K562 (cell line): ENCODE measurements at regions not wholly inside any gene's neighbourhood (a gene's known extent, or its start where the extent isn't known, plus 50 kb on each side); places are given as distances from the start of the nearest gene placed in this dataset.

Experiments used
- ATAC-seq: fragments of 200-7000 bp; cut with Tn5 transposase; 3 replicates; pipeline ENCODE4 v1.9.1; 2020; ENCODE audit warnings: moderate library complexity
- BruUV-seq: library from RNA; stranded (reverse); fragments of 400-500 nt; replicated peaks from 2 replicates; lab custom pipeline; 2021; lab: Mats Ljungman, UMichigan
- CTCF ChIA-PET: fragments of 300-600 bp; formaldehyde crosslinking; extraction: SDS; loops from one replicate; lab custom pipeline; 2021; ENCODE audit warnings: low intra/inter-chr PET ratio; lab: Yijun Ruan, JAX
- POLR2A ChIA-PET: fragments of 300-600, 350-650 bp; sonication (Branson Sonifier 250); formaldehyde crosslinking; extraction: SDS; loops from one replicate; lab custom pipeline; 2021; ENCODE audit warnings: antibody characterized with exemption, inconsistent platforms; lab: Yijun Ruan, JAX
- DNase-seq, 4 experiments: peaks; one replicate each; pipeline versions ENCODE4 v3.0.0 to v3.0.0-alpha.2; 2011 to 2018; ENCODE audit warnings: low spot score in 3 of 4, mixed read lengths in 3 of 4; ENCODE audit errors: extremely low read depth in 1 of 4
- FAIRE-seq: peaks from 2 replicates; lab custom pipeline; 2011; peaks lifted over from hg19 to GRCh38; lab: Jason Lieb, UNC
- H2AFZ ChIP-seq: 2 replicates; pipeline ENCODE4 v1.6.0; 2011; ENCODE audit warnings: low read depth, low read length, control low read depth, inconsistent platforms
- H3K27ac ChIP-seq: fragments of 200-600 bp; 3 replicates; pipeline ENCODE4 v1.8.0; 2011; ENCODE audit warnings: low read depth, mild to moderate bottlenecking, control low read depth, inconsistent platforms, low read length, moderate library complexity, mixed read lengths; ENCODE audit errors: extremely low read depth
- H3K27me3 ChIP-seq, 2 experiments: fragments of 300-600 bp in 1 of 2; 2 replicates in 1 of 2; 3 replicates in 1 of 2; pipeline versions ENCODE4 v1.6.0 to v1.8.0; 2011; ENCODE audit warnings: inconsistent platforms in 2 of 2, low read length in 2 of 2, mild to moderate bottlenecking in 1 of 2, mixed read lengths in 1 of 2, moderate library complexity in 1 of 2; ENCODE audit not compliant: control insufficient read depth in 2 of 2, insufficient read depth in 2 of 2
- H3K36me3 ChIP-seq: fragments of 300-600 bp; 3 replicates; pipeline ENCODE4 v1.8.0; 2011; ENCODE audit warnings: mild to moderate bottlenecking, low read length, inconsistent platforms; ENCODE audit not compliant: control insufficient read depth, insufficient read depth
- H3K4me1 ChIP-seq, 2 experiments: fragments of 200-600 bp in 1 of 2; replicated peaks in 1 of 2; 2 replicates in 1 of 2; 3 replicates in 1 of 2; pipeline versions ENCODE4 v1.5.1 to v1.8.0; 2011; ENCODE audit warnings: inconsistent platforms in 2 of 2, low read length in 2 of 2, mild to moderate bottlenecking in 1 of 2, mixed read lengths in 1 of 2, moderate library complexity in 1 of 2; ENCODE audit not compliant: control insufficient read depth in 2 of 2, insufficient read depth in 2 of 2
- H3K4me2 ChIP-seq: 2 replicates; pipeline ENCODE4 v1.6.1; 2011; ENCODE audit warnings: low read length, control low read depth, inconsistent platforms, mixed read lengths; ENCODE audit not compliant: insufficient read depth
- H3K4me3 ChIP-seq: fragments of 200-600 bp; sonication (generic), shearing (Covaris generic); 2 replicates; pipeline ENCODE4 v1.5.1; 2016; ENCODE audit warnings: control low read depth, inconsistent platforms
- H3K79me2 ChIP-seq: fragments of 200-600 bp; 3 replicates; pipeline ENCODE4 v1.8.0; 2011; ENCODE audit warnings: low read length, inconsistent platforms; ENCODE audit not compliant: control insufficient read depth, insufficient read depth
- H3K9ac ChIP-seq, 2 experiments: 2 replicates each; pipeline versions ENCODE4 v1.6.0 to v1.6.1; 2011; ENCODE audit warnings: low read depth in 2 of 2, low read length in 2 of 2, control low read depth in 1 of 2, inconsistent platforms in 1 of 2, mild to moderate bottlenecking in 1 of 2, mixed read lengths in 1 of 2; ENCODE audit not compliant: insufficient read depth in 1 of 2
- H3K9me1 ChIP-seq: one replicate; pipeline ENCODE4 v1.6.0; 2011; ENCODE audit warnings: inconsistent platforms, mild to moderate bottlenecking, low read length, moderate library complexity; ENCODE audit not compliant: control insufficient read depth, insufficient read depth
- H3K9me3 ChIP-seq: replicated peaks from 2 replicates; pipeline ENCODE4 v1.5.1; 2011; ENCODE audit warnings: low read depth, low read length, inconsistent platforms; ENCODE audit not compliant: control insufficient read depth, insufficient read depth
- H4K20me1 ChIP-seq: replicated peaks from 2 replicates; pipeline ENCODE4 v1.6.1; 2011; ENCODE audit warnings: low read length, inconsistent platforms, mixed read lengths; ENCODE audit not compliant: control insufficient read depth, insufficient read depth
- BHLHE40 ChIP-seq: IDR thresholded peaks from 2 replicates; pipeline ENCODE4 v1.6.1; 2011; ENCODE audit warnings: low read length, improper control_type of control experiment
- CREM ChIP-seq: IDR thresholded peaks from 2 replicates; pipeline ENCODE4 v1.6.1; 2014; ENCODE audit warnings: antibody characterized with exemption, low read depth
- ELF1 ChIP-seq: fragments of 200-800 bp; sonication (Bioruptor generic); IDR thresholded peaks from 2 replicates; pipeline ENCODE4 v1.6.1; 2016; ENCODE audit warnings: missing genetic modification characterization, missing compliant biosample characterization
- FOXA1 ChIP-seq: fragments of 450-650 bp; IDR thresholded peaks from 2 replicates; pipeline ENCODE4 v1.6.1; 2016; ENCODE audit warnings: mild to moderate bottlenecking, borderline replicate concordance
- HEY1 ChIP-seq: fragments of 250-450 bp; sonication (Bioruptor Pico); IDR thresholded peaks from 2 replicates; pipeline ENCODE4 v1.5.0; 2020; ENCODE audit warnings: mild to moderate bottlenecking, moderate library complexity, borderline replicate concordance
- KAT8 ChIP-seq: fragments of 450-650 bp; IDR thresholded peaks from 2 replicates; pipeline ENCODE4 v1.6.1; 2016; ENCODE audit warnings: low read depth, mild to moderate bottlenecking
- POLR2A ChIP-seq: fragments of 450-650 bp; conservative IDR thresholded peaks from 2 replicates; pipeline ENCODE4 v1.6.1; 2016
- POLR2H ChIP-seq: IDR thresholded peaks from 2 replicates; pipeline ENCODE4 v1.6.1; 2016; ENCODE audit warnings: missing genetic modification characterization, low read depth, mild to moderate bottlenecking, control low read depth, missing compliant biosample characterization, moderate library complexity
- TRIM28 ChIP-seq: fragments of 450-650 bp; IDR thresholded peaks from 2 replicates; pipeline ENCODE4 v1.6.1; 2017
- ZFP1 ChIP-seq: fragments of 450-650 bp; formaldehyde crosslinking; IDR thresholded peaks from 2 replicates; pipeline ENCODE4 v1.4.0; 2020; ENCODE audit warnings: mild to moderate bottlenecking, mixed read lengths
- ZNF174 ChIP-seq: fragments of 250-450 bp; sonication (Bioruptor Pico); IDR thresholded peaks from 2 replicates; pipeline ENCODE4 v1.4.0; 2020; ENCODE audit warnings: mild to moderate bottlenecking
- ZNF41 ChIP-seq: fragments of 250-450 bp; sonication (Bioruptor Pico); conservative IDR thresholded peaks from 2 replicates; pipeline ENCODE4 v1.4.0; 2020; ENCODE audit warnings: mild to moderate bottlenecking
- ZNF584 ChIP-seq: fragments of 200-800 bp; sonication (Bioruptor generic); IDR thresholded peaks from 2 replicates; pipeline ENCODE4 v1.6.1; 2016; ENCODE audit warnings: low read depth, mild to moderate bottlenecking, missing genetic modification characterization, missing compliant biosample characterization
- ZNF79 ChIP-seq: fragments of 250-450 bp; sonication (Bioruptor Pico); IDR thresholded peaks from 2 replicates; pipeline ENCODE4 v1.4.0; 2020; ENCODE audit warnings: low read depth, mild to moderate bottlenecking, moderate library complexity
- WGBS: fragments of 100-300 bp; shearing (Covaris generic); methylation state at CpG from one replicate; pipeline ENCODE4 v1.1.6; 2016; ENCODE audit warnings: low coverage, mixed read lengths; ENCODE audit not compliant: insufficient coverage; ENCODE audit errors: missing lambda C conversion rate; 5-methylcytosine and 5-hydroxymethylcytosine counted together
- in situ Hi-C: fragments of 300-500 bp; cut with MboI; formaldehyde crosslinking; loops from 4 replicates; pipeline ENCODE4 v1.15.0; 2018; ENCODE audit warnings: inconsistent platforms, mixed read lengths
- intact Hi-C: fragments of 100-400 bp; cut with micrococcal nuclease; formaldehyde crosslinking; loops from 2 replicates; pipeline ENCODE4 v1.14.2; 2022

- TF ChIP-seq BHLHE40 (no peak), ZNF584 (CRISPR knock-in tag) (no peak)
- H4K20me1 ChIP-seq: no peaks in the 10 kb centered on the region
- DNase-seq (no peak), FAIRE-seq (no peak), ATAC-seq (no peak)
- intact Hi-C loops (no loop called here), in situ Hi-C loops (no loop called here)
- H3K9me1 ChIP-seq: no peaks in the 10 kb centered on the region
- H3K4me2 ChIP-seq: no peak overlapping the region
- ChIA-PET CTCF (no interaction called here), POLR2A (no interaction called here)
- H3K79me2 ChIP-seq: no peaks in the 10 kb centered on the region
- H3K9ac ChIP-seq: no peak overlapping the region
- WGBS: 0% methylated on average over 1 of the region's 1 CpG
- no peak overlapping the region for H2AFZ ChIP-seq
- H3K4me3 ChIP-seq: no peak overlapping the region
- no peaks in the 10 kb centered on the region for H3K4me1 ChIP-seq
- H3K27ac ChIP-seq: no peak overlapping the region
- BruUV-seq: no TSS peak
- H3K27me3 ChIP-seq: no peaks in the 10 kb centered on the region
- H3K36me3 ChIP-seq: no peaks in the 10 kb centered on the region
- H3K9me3 ChIP-seq: 0 out of 2 replicates have a peak, but pooled peaks cover 2% of the 10 kb centered on the region
Measured at GRCh38 chr14:87257421-87257820, 735.6 kb downstream of the GALC start.

GRCh38 chr14:87255058-87255457, 737.9 kb downstream of the GALC start:
- CTCF ChIA-PET: no interaction called here
- FAIRE-seq (no peak), DNase-seq (no peak), ATAC-seq (no peak)
- Histone ChIP-seq H3K4me3 (no peak overlapping the region), H3K27me3 (no peaks in the 10 kb centered on the region), H2AFZ (no peak overlapping the region), H3K9me3 (no peaks in the 10 kb centered on the region), H3K79me2 (no peaks in the 10 kb centered on the region), H4K20me1 (no peaks in the 10 kb centered on the region), H3K36me3 (no peaks in the 10 kb centered on the region), H3K4me1 (no peaks in the 10 kb centered on the region)
- intact Hi-C loops (no loop called here), in situ Hi-C loops (no loop called here)
- BruUV-seq: no TSS peak
- POLR2A ChIA-PET: no interaction called here
- TF ChIP-seq ZNF584 (CRISPR knock-in tag) (no peak), ZNF174 (CRISPR knock-in tag) (no peak), ELF1 (tag) (no peak), TRIM28 (no peak), POLR2A (no peak), POLR2H (tag) (no peak), HEY1 (no peak), FOXA1 (no peak), ZNF41 (CRISPR knock-in tag) (no peak), KAT8 (no peak), ZFP1 (CRISPR knock-in tag) (no peak), ZNF79 (no peak), CREM (no peak)
- TF ChIP-seq, all 486 proteins: peak for 0
- no peak overlapping the region for H3K9ac ChIP-seq
- WGBS: 0% methylated on average over 2 of the region's 2 CpGs
- H3K27ac ChIP-seq: no peak overlapping the region
- H3K9me1 ChIP-seq: no peaks in the 10 kb centered on the region
- H3K4me2 ChIP-seq: no peak overlapping the region
